HG03520 (cell line): ENCODE measurements at regions not wholly inside any gene's neighbourhood (a gene's known extent, or its start where the extent isn't known, plus 50 kb on each side); places are given as distances from the start of the nearest gene placed in this dataset.
"Not testable (repeated sequence)": the region's sequence is repeated elsewhere in the genome, so short reads cannot be mapped to it uniquely, and the experiment has no call there.

Source experiments
- ATAC-seq: cut with Tn5 transposase; IDR thresholded peaks from one replicate; pipeline ENCODE4 v1.9.1; 2021; ENCODE audit warnings: mild to moderate bottlenecking, moderate library complexity; ENCODE audit not compliant: unreplicated experiment

- ATAC-seq = not testable (repeated sequence)
Measured at GRCh38 chr16:48059190-48059589, 96.6 kb downstream of the ABCC12 start.

GRCh38 chr16:48057048-48057447 lies 98.7 kb downstream of the ABCC12 start:
- no peak for ATAC-seq

- no peak for ATAC-seq
Measured at GRCh38 chr16:48054881-48055601, 100.8 kb downstream of the ABCC12 start.

- no peak for ATAC-seq
Measured at GRCh38 chr16:48053418-48053745, 102.4 kb downstream of the ABCC12 start.

- ATAC-seq = no peak
Measured at GRCh38 chr16:48052731-48053417, 102.9 kb downstream of the ABCC12 start.

- ATAC-seq = no peak
Measured at GRCh38 chr16:48050871-48051270, 104.9 kb downstream of the ABCC12 start.

- no peak for ATAC-seq
Measured at GRCh38 chr16:48049847-48050246, 105.9 kb downstream of the ABCC12 start.

GRCh38 chr16:48047720-48048119 lies 108.1 kb downstream of the ABCC12 start:
- no peak for ATAC-seq

GRCh38 chr16:48047241-48047640 lies 108.6 kb downstream of the ABCC12 start:
- ATAC-seq = no peak

- ATAC-seq = no peak
Measured at GRCh38 chr16:48044117-48044516, 111.7 kb downstream of the ABCC12 start.

GRCh38 chr16:48041981-48042421 lies 113.8 kb downstream of the ABCC12 start:
- no peak for ATAC-seq

GRCh38 chr16:48035142-48035541 lies 120.7 kb downstream of the ABCC12 start:
- no peak for ATAC-seq

GRCh38 chr16:48030926-48031325 lies 124.9 kb downstream of the ABCC12 start:
- ATAC-seq = no peak

GRCh38 chr16:48029768-48030167 lies 126.0 kb downstream of the ABCC12 start:
- ATAC-seq = no peak

GRCh38 chr16:48025359-48025758 lies 130.4 kb downstream of the ABCC12 start:
- no peak for ATAC-seq

- no peak for ATAC-seq
Measured at GRCh38 chr16:48024042-48024441, 131.8 kb downstream of the ABCC12 start.

GRCh38 chr16:48022496-48022895 lies 133.3 kb downstream of the ABCC12 start:
- ATAC-seq = no peak

- ATAC-seq = not testable (repeated sequence)
Measured at GRCh38 chr16:48020617-48021016, 135.2 kb downstream of the ABCC12 start.

- no peak for ATAC-seq
Measured at GRCh38 chr16:48014349-48015135, 141.3 kb downstream of the ABCC12 start.

GRCh38 chr16:48013491-48013901 lies 142.3 kb downstream of the ABCC12 start:
- ATAC-seq = no peak

GRCh38 chr16:48011878-48012658 lies 143.7 kb downstream of the ABCC12 start:
- ATAC-seq = no peak
